ENCODE measurements at regions not wholly inside any gene's neighbourhood (a gene's known extent, or its start where the extent isn't known, plus 50 kb on each side); places are given as distances from the start of the nearest gene placed in this dataset.

DNA sequence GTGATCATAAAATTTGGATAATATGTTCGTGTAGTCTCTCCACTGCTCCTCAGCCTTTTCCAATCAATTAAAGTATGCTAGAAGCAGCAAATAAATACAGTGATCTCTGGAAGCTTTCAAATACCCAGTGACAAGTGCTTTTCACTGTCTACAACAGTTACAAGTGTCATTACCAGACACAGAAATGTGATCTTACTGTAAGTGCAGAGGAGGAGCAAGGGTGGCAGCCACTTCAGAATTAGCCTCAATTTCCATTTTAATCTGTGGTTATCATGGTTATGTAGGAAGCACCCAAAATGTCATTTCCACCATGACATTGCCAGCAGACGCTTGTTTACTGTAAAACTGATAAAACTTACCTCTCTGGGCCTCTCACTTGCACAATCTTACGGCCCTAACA lies 133.9 kb upstream of the ADAMTS3 start:
- TF ChIP-seq POLR2A (IDR thresholded peaks at IDR 0.05) = no peak
- TF ChIP-seq, protein P1, sequence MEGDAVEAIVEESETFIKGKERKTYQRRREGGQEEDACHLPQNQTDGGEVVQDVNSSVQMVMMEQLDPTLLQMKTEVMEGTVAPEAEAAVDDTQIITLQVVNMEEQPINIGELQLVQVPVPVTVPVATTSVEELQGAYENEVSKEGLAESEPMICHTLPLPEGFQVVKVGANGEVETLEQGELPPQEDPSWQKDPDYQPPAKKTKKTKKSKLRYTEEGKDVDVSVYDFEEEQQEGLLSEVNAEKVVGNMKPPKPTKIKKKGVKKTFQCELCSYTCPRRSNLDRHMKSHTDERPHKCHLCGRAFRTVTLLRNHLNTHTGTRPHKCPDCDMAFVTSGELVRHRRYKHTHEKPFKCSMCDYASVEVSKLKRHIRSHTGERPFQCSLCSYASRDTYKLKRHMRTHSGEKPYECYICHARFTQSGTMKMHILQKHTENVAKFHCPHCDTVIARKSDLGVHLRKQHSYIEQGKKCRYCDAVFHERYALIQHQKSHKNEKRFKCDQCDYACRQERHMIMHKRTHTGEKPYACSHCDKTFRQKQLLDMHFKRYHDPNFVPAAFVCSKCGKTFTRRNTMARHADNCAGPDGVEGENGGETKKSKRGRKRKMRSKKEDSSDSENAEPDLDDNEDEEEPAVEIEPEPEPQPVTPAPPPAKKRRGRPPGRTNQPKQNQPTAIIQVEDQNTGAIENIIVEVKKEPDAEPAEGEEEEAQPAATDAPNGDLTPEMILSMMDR (IDR thresholded peaks at IDR 0.05) = no peak

All from upper lobe of left lung (tissue), 4 donors.